CD4-positive, alpha-beta T cell treated with Interferon gamma for 1 hour (primary cell): ENCODE measurements at regions not wholly inside any gene's neighbourhood (a gene's known extent, or its start where the extent isn't known, plus 50 kb on each side); places are given as distances from the start of the nearest gene placed in this dataset.

Experiments
- DNase-seq: peaks from one replicate; pipeline ENCODE4 v3.0.0-alpha.2; 2020

GRCh38 chr12:46442738-46443137 lies 70.2 kb upstream of the SLC38A2 start:
- DNase-seq, result no peak

- no peak for DNase-seq
Observed at GRCh38 chr12:46442239-46442638, 69.7 kb upstream of the SLC38A2 start.

DNA sequence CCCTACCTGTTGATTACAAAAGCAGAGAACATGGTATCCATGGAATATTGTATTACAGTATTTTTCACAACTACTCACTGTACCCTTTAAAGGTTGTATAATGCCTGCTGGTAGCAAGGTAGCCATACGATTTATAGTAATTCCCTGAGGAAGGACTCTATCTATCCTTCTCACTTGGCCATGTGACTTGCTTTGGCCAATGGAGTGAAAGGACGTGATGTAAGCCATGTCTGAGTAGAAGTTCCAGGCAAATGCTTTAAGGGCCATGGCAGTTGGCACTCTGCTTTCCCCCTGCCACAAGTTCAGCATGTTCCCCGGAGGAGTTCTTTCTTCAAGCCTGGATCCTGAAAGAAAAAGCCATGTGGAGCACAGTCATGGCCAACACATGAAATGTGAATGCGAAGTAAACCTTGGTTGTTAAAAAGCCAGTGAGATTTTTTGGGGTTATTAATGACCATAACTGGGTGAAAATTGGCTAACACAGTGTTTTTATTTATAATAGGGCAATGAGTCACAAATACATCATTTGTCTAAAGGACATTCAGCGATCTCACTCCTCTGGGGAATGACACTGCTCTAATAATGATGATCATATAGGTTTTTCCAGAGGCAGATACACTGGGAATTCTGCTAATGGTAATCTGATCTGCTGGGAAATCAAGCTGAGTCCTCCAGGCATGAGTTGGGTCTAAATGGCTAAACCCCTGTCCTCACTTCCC lies 67.4 kb upstream of the SLC38A2 start:
- DNase-seq, result no peak

GRCh38 chr12:46438719-46439319 lies 66.2 kb upstream of the SLC38A2 start:
- DNase-seq, result no peak

- no peak for DNase-seq
Observed at GRCh38 chr12:46438256-46438655, 65.7 kb upstream of the SLC38A2 start.

DNA sequence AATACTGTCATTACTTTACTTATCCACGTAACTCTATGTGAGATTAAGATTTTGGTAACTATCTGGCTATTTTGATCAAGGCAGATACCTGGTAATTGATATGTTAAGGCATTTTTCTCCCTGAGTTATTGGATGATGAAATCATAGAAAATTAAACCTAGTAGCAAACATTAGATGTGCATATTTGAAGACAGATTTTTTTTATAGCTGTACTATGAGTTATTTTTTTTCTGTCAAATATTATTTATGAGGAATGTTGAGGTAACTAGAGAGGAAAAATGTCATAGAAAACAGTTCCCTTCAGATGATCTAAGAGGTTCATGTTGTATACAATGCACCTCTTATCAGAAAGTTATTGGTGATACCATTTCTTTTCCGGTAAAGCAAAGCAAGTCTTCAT lies 64.9 kb upstream of the SLC38A2 start:
- DNase-seq, result no peak

GRCh38 chr12:46436747-46437146 lies 64.2 kb upstream of the SLC38A2 start:
- DNase-seq, result no peak

DNA sequence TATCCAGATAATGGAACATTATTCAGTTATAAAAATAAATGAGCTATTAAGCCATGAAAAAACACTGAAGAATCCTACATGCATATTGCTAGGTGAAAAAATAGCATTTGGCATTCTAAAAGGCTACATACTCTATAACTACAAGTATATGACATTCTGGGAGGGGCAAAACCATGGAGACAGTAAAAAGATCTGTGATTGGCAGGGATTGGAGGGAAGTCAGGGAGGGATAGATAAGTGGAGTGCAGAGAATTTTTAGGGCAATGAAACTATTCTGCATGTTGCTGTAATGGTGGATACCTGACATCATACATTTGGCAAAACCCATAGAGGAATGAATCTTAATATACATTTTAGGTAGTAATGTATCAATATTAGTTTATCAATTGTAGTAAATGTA lies 63.1 kb upstream of the SLC38A2 start:
- DNase-seq, result no peak

DNA sequence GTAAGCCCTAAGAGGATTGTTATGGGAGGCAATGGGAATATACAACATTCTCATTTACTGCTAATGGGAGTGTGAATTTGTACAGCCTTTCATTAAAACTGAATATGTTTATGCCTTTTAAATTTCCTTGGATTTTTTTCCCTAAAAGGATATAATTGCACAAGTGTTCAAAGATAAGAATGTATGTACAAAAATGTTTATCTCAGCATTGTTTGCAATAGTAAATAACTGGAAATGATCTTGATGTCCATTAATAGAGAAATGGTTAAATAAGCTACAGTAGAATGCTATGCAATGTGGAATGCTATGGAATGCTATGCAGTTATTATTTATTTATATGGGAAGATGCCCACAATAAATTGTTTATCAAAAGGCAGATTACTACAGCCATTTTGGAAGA lies 62.5 kb upstream of the SLC38A2 start:
- no peak for DNase-seq

- DNase-seq, result no peak
Observed at GRCh38 chr12:46433829-46434228, 61.3 kb upstream of the SLC38A2 start.

DNA sequence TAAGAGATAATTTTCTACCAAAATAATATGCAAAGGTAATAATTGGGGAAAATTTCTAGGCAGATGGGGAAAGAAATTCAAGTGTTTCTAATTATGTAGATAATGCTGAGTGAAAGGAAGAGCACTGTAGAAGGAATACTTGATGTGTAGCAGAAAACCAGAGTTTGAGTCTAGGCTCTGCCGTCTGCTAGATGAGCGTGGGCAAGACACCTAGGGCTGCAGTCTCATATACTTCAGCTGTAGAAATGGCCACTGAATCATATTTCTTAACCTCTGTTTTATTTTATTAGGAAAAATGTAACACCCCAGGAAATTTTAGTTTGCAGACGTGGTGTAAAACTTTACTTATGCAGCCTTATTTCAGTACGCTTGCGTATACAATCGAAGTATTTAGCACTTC lies 59.8 kb upstream of the SLC38A2 start:
- DNase-seq, result no peak

- DNase-seq, result no peak
Observed at GRCh38 chr12:46430340-46430948, 57.9 kb upstream of the SLC38A2 start.
